ENCODE measurements at regions not wholly inside any gene's neighbourhood (a gene's known extent, or its start where the extent isn't known, plus 50 kb on each side); places are given as distances from the start of the nearest gene placed in this dataset.

DNA sequence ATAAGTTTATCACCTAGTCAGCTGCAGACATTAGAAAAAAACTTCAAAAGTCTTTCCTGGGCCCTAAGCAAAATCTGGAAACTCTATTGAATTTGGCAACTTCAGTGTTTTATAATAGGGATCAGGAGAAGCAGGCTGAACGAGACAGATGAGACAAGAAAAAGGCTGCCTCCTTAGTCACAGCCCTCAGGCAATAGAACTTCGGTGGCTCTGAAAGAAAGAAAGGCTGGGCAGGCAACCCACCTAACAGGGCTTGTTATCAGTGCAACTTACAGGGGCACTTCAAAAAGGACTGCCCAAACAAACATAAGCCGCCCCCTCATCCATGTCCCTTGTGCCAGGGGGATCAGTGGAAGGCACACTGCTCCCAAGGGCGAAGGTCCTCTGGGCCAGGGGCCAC, 657.9 kb upstream of the HS3ST5 start:
- no TSS peak for BruUV-seq (replicated peaks)
- H3K79me2 ChIP-seq (ENCODE audit: control insufficient read depth, insufficient read depth, low read length): no peaks in the 10 kb centered on the region
- no peaks in the 10 kb centered on the region for H3K9me1 ChIP-seq (ENCODE audit: control insufficient read depth, insufficient read depth, low read length)
- no peak for DNase-seq (ENCODE audit: extremely low read depth in 1 of 4, low spot score in 3 of 4)
- no peaks in the 10 kb centered on the region for H3K27me3 ChIP-seq (ENCODE audit: control insufficient read depth in 2 of 2, insufficient read depth in 2 of 2, low read length in 2 of 2)
- no peak overlapping the region for H3K4me3 ChIP-seq
- in situ Hi-C loops (cut with MboI) (no loop called here), intact Hi-C loops (cut with micrococcal nuclease) (no loop called here)
- H3K27ac ChIP-seq (ENCODE audit: extremely low read depth, low read depth, low read length): no peak overlapping the region
- CTCF ChIA-PET (ENCODE audit: low intra/inter-chr PET ratio): no interaction called here
- H3K4me1 ChIP-seq (replicated peaks in 1 of 2; ENCODE audit: control insufficient read depth in 2 of 2, insufficient read depth in 2 of 2, low read length in 2 of 2): no peaks in the 10 kb centered on the region
- H3K9ac ChIP-seq (ENCODE audit: insufficient read depth in 1 of 2, low read depth in 2 of 2, low read length in 2 of 2): no peak overlapping the region
- no peak for TF ChIP-seq DEAF1 (CRISPR knock-in tag; IDR thresholded peaks at IDR 0.05)
- TF ChIP-seq CBX8 (IDR thresholded peaks at IDR 0.05; ENCODE audit: borderline replicate concordance, extremely low read depth, low read depth, low read length, poor library complexity, severe bottlenecking): no peak
- no peak for TF ChIP-seq HNRNPK (IDR thresholded peaks at IDR 0.05; ENCODE audit: low read depth, low read length, poor library complexity, severe bottlenecking)
- TF ChIP-seq ZFP36 (IDR thresholded peaks at IDR 0.05; ENCODE audit: low read depth, low read length, partially characterized antibody): no peak
- TF ChIP-seq BRD4 (IDR thresholded peaks at IDR 0.05): no peak
- TF ChIP-seq, protein P1, sequence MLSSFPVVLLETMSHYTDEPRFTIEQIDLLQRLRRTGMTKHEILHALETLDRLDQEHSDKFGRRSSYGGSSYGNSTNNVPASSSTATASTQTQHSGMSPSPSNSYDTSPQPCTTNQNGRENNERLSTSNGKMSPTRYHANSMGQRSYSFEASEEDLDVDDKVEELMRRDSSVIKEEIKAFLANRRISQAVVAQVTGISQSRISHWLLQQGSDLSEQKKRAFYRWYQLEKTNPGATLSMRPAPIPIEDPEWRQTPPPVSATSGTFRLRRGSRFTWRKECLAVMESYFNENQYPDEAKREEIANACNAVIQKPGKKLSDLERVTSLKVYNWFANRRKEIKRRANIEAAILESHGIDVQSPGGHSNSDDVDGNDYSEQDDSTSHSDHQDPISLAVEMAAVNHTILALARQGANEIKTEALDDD (IDR thresholded peaks at IDR 0.05): no peak
- TF ChIP-seq ZNF507 (tag; conservative IDR thresholded peaks at IDR 0.05): no peak
- TF ChIP-seq, protein P2, sequence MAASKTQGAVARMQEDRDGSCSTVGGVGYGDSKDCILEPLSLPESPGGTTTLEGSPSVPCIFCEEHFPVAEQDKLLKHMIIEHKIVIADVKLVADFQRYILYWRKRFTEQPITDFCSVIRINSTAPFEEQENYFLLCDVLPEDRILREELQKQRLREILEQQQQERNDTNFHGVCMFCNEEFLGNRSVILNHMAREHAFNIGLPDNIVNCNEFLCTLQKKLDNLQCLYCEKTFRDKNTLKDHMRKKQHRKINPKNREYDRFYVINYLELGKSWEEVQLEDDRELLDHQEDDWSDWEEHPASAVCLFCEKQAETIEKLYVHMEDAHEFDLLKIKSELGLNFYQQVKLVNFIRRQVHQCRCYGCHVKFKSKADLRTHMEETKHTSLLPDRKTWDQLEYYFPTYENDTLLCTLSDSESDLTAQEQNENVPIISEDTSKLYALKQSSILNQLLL (CRISPR knock-in tag; IDR thresholded peaks at IDR 0.05; ENCODE audit: borderline replicate concordance): no peak
- TF ChIP-seq SNRNP70 (optimal IDR thresholded peaks at IDR 0.05; ENCODE audit: low read depth, low read length): no peak
- no peak overlapping the region for H2AFZ ChIP-seq (ENCODE audit: low read depth, low read length)
- no peaks in the 10 kb centered on the region for H3K36me3 ChIP-seq (ENCODE audit: control insufficient read depth, insufficient read depth, low read length)
- POLR2A ChIA-PET: no interaction called here
- no peak for ATAC-seq
- H3K9me3 ChIP-seq (replicated peaks; ENCODE audit: control insufficient read depth, insufficient read depth, low read depth, low read length): 0 out of 2 replicates have a peak, but pooled peaks cover 2% of the 10 kb centered on the region
- no peak overlapping the region for H3K4me2 ChIP-seq (ENCODE audit: insufficient read depth, low read length)
- 0% methylated on average over 3 of the region's 4 CpGs for WGBS (ENCODE audit: insufficient coverage, low coverage, missing lambda C conversion rate)
- FAIRE-seq: no peak
- H4K20me1 ChIP-seq (replicated peaks; ENCODE audit: control insufficient read depth, insufficient read depth, low read length): no peaks in the 10 kb centered on the region

All from K562 (cell line).